T47D (cell line): ENCODE measurements at regions not wholly inside any gene's neighbourhood (a gene's known extent, or its start where the extent isn't known, plus 50 kb on each side); places are given as distances from the start of the nearest gene placed in this dataset.
A peak's percentile ranks its signal among the peaks of the same experiment; 100 is the strongest.
"Not testable (repeated sequence)": the region's sequence is repeated elsewhere in the genome, so short reads cannot be mapped to it uniquely, and the experiment has no call there.

ENCODE experiments used
- DNase-seq, 2 experiments: peaks; one replicate each; pipeline versions ENCODE4 v3.0.0 to v3.0.0-alpha.2; 2011 to 2012; ENCODE audit warnings: low read depth in 1 of 2, low spot score in 1 of 2
- JUND ChIP-seq: IDR thresholded peaks from 2 replicates; pipeline ENCODE4 v1.6.1; 2012; ENCODE audit warnings: low read depth
- in situ Hi-C: cut with HindIII; loops from 2 replicates; pipeline ENCODE4 v1.10.0; 2016; ENCODE audit warnings: low sequenced_read_pairs, low pct_unique_long_range_greater_than_20kb

DNA sequence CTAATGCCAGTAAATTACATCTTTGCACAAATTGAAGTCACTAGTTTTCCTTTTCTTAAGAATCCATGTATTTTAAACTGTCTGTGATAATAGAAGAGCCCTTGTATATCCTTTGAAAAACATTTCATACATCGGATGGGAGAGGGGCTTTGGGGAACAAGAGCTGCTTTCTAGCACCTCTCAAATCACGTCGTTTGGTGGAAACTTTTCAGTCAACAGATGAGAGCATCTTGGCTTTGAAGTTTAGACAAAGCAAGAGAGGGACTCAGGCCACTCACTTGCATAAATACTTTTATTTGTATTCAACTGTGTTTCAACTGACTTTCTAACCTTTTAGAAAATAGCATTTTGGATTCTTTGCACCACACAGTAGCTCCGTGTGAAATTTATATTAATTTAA is 502.3 kb upstream of the IMPG1 start:
- no peak for TF ChIP-seq JUND
- in situ Hi-C loops, result no loop called here
- DNase-seq, result no peak

DNA sequence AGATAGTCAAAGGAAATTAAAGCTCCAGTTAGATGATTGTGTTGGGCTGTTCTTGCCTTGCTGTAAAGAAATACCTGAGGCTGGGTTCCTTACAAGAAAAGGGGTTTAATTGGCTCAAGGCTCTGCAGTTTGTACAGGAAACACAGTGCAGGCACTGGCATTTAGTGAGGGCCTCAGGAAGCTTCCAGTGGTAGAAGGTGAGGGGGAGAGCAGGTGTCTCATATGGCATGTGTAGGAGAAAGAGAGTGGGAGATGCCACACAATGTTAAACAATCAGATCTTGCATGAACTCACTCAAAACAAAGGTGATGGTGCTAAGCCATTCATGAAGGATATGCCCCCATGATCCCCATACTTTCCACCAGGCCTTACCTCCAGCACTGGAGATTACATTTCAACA is 493.5 kb upstream of the IMPG1 start:
- no peak for TF ChIP-seq JUND
- in situ Hi-C loops, result no loop called here
- no peak for DNase-seq

DNA sequence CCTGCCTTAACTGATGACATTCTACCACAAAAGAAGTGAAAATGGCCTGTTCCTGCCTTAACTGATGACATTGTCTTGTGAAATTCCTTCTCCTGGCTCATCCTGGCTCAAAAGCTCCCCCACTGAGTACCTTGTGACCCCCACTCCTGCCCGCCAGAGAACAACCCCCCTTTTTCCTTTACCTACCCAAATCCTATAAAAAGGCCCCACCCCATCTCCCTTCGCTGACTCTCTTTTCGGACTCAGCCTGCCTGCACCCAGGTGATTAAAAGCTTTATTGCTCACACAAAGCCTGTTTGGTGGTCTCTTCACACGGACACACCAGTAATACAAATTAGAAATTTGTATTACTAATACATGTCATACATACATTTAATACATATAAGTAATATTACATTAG is 489.9 kb upstream of the IMPG1 start:
- DNase-seq, in situ Hi-C loops: not testable (repeated sequence)

DNA sequence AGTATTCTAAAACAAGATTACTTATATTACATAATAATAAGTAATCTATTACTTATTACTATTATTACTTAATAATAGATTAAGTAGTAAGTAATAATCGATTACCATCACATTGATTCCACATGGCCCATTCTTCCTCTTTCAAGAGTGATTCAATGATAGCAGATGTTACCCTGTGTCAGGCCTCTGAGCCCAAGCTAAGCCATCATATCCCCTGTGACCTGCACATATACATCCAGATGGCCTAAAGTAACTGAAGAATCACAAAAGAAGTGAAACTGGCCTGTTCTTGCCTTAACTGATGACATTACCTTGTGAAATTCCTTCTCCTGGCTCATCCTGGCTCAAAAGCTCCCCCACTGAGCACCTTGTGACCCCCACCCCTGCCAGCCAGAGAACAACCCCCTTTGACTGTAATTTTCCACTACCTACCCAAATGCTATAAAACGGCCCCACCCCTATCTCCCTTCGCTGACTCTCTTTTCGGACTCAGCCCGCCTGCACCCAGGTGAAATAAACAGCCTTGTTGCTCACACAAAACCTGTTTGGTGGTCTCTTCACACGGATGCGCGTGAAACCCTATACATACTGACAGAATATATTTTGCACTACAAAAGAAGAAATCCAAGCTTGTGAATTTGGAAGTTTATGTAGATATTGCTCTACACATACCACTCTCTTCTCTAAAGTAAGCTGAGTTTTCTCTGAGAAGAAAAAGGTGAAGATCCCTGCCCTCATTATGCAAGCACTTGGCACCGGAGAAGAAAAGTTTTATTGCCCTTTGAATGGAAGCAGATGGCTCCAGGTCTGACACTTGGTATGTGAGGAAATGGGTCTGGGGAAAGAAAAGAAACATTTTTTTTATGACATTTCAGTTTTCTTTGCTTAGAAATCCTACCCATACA is 488.6 kb upstream of the IMPG1 start:
- DNase-seq, in situ Hi-C loops: not testable (repeated sequence)

DNA sequence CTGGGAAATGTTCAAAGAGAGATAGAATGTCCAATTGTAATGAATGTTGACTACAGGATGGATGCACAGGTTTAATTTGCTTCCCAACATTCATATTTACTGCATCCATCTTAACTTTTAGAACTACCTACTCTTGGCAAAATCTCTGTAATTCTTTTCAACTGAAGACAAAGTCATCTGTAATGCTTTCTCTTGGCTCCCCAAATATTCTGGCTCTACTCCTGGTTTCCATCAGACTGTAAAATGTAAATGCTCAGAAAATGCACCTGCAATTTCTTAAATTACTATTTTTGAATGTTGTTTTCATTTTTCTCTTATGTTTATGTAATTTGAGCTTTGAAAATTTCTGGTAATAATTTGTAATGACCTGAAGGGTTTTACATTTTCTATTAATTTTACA is 480.8 kb upstream of the IMPG1 start:
- in situ Hi-C loops, result no loop called here
- no peak for TF ChIP-seq JUND
- no peak for DNase-seq

DNA sequence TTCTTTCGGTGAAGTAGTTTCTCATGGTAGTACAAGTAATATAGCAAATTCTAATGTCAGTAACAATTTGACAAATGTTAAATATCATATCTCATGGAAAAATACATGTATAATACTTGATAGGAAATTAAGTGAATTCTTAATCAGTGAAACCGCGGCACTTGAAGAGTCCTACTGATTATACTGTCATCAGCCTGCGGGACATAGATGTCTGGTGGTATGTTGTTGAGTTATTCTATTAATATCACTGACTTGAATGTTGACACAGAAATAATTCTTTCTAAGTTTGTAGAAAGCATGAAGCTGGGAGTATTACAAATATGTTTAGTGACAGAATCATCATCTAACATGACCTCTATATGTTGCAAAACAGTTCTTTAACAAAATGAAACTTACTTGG is 479.8 kb upstream of the IMPG1 start:
- DNase-seq, result no peak
- in situ Hi-C loops, result no loop called here
- TF ChIP-seq JUND, result no peak

DNA sequence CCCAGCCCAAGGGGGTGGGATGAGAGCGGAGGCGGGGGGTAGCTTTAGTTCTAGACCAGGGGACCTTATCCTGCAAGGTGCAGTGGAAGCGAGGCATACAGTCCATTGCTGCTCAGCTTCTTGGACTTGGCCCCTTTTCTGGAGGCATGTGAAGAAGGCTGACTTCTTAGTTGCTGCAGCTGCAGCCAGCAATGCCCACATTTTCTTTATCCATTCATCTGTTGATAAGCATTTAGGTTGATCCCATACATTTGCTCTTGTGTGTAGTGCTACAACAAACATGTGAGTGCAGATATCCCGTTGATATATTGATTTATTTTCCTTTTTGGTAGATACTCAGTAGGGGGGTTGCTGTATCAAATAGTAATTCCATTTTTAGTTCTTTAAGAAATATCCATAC is 461.2 kb upstream of the IMPG1 start:
- DNase-seq, result no peak
- no peak for TF ChIP-seq JUND
- in situ Hi-C loops, result no loop called here

DNA sequence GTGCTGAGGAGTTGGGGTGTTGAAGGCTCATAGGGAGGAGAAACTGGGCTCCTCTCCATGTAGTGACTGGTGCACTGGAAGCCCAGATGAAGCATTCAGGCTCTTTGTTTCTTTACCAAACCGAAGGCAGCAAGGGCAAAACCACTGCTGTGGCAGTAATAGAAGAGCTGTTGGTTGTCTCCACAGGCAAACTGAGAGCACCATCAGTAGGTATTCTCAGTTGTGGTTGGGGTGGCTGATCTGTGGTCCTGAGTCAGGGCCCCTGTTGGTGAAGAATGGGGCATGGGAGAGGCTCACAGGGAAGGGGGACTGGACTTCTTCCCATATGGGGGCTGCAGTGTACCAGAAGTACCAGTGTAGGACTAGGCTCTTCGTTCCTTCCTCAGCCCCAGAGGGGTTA is 460.2 kb upstream of the IMPG1 start:
- no peak for DNase-seq
- in situ Hi-C loops, result no loop called here

DNA sequence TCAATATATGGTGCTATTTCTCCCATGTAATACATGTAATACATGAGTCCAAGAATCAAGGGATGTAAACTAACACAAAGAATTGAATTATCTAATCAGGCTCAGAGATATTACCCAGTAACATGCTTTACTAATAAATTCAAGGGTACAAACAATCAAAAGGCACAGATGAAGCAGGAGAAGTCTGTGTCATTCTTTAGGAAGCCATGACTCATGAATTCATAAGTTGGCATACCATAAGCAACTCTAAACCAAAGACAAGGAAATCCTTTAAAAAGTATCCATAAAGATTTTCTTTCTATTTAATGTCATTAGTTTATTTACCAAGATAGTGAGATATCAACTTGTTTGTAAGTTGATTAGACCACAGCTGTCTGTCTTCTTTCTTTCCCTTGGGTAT is 446.0 kb upstream of the IMPG1 start:
- in situ Hi-C loops, result no loop called here
- DNase-seq, result no peak
- TF ChIP-seq JUND, result no peak

More for the DNA sequence above, 460.2 kb upstream of the IMPG1 start:
- no peak for TF ChIP-seq JUND

DNA sequence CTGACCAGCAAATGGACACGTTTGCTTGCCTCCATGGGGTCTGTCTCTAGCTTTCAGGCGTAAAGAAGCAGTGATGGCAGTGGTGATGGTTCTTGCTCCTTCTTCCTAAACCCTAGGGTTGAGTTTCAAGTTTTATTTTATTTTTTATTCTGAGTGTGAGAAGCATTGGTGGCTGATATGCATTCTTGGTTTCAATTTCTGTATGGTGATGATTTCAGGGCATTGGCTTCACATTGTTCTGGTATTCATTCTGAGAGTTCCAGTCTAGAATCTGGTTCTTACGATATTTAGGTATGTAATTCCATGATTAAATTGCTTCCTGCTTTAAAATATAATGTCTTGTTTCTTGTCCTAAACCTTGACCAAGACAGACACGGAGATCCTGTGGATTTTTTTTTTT is 444.5 kb upstream of the IMPG1 start:
- no peak for DNase-seq
- in situ Hi-C loops, result no loop called here
- TF ChIP-seq JUND, result no peak

DNA sequence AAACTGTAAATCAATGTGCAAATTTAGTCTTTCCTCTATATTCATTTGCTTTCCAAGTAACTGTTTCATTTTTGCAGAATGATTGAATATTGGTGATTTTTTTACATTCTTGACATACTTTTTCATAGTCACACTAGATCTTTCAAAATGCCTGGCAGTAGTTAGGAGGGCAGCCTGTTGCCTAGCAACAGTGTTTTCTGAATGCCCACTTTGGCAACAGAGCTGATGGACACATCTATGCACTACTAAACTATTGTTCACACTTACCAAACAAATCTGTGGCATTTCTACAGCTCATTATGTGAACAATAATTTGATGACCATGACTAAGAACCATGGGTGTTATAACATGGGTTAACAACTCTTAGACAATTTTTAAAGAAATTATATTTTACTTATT is 438.0 kb upstream of the IMPG1 start:
- no peak for DNase-seq
- TF ChIP-seq JUND, result no peak
- in situ Hi-C loops, result no loop called here

DNA sequence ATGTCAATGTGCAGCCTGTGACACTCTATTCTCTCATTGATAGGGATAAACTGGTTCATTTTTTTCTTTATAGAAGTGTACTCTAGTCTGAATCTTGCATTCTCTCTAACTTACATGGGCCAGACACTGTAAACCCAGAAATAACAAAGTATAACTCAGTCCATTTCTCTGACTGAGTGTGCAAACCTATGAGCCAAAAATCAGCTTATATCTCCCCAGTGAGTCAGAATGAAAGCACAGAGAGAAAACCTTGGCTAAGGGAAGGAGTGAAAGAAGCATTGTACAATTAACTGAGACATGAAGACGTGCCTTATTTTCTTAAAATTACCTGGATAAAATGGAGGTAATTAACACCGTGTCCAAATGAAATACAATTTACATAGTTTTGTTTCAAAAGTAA is 436.9 kb upstream of the IMPG1 start:
- DNase-seq, result no peak
- no peak for TF ChIP-seq JUND
- in situ Hi-C loops, result no loop called here

DNA sequence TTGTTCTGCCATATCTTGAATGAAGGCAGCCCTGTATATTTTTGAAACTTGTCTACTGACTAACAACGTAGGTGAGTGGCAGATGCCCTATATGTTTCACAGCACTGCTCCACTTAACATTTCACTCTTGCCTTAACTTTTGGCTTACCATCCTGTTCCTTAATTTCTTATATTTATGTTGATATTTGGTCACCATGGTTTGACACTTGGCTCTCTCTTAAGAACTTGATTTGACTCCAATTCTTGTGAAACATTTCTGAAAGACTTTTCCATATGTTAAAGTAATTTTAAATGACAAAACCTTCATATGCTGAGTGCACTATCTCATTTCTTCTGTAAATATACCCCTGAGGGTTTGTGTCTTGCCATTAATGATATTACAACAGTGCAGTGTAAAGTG is 434.3 kb upstream of the IMPG1 start:
- DNase-seq, result no peak
- TF ChIP-seq JUND, result no peak
- in situ Hi-C loops, result no loop called here

DNA sequence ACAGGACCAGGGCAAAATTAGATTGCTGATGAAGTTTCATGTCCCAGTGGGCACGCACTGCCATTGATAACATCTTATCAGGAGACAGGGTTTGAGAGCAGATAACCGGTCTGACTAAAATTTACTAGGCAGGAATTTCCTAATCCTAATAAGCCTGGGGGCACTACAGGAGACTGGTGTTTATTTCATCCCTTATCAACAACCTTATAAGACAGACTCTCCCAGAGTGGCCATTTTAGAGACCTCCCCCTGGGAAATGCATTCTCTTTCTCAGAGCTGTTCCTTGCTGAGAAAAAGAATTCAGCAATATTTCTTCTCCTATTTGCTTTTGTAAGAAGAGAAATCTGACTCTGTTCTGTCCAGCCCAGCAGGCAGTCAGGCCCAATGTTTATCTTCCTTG is 423.4 kb upstream of the IMPG1 start:
- TF ChIP-seq JUND, result no peak
- in situ Hi-C loops, result no loop called here

DNA sequence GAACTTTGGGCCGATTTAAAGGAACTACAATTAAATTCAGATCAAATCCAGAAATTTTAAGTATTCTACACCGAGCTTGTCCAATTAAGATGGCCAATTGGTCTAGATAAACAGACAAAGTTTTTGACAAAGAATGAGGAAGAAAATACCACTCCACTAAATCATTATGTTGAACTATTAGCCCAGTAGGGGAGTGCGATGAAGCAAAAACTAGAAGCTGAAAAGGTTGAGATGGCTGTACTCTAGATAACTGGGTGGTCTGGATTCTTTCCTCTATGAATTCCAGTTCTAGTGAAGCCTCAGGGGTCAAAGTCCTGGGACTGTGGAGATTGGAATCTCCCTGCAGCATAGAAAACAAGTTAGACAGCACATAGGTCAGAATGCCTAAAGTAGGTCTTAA is 418.9 kb upstream of the IMPG1 start:
- in situ Hi-C loops, DNase-seq: not testable (repeated sequence)

More for the DNA sequence above, 423.4 kb upstream of the IMPG1 start:
- peak in 1 of 2 experiments; percentile 21 for DNase-seq
